ENCODE measurements at regions not wholly inside any gene's neighbourhood (a gene's known extent, or its start where the extent isn't known, plus 50 kb on each side); places are given as distances from the start of the nearest gene placed in this dataset.
"Not testable (repeated sequence)": the region's sequence is repeated elsewhere in the genome, so short reads cannot be mapped to it uniquely, and the experiment has no call there.

GRCh38 chr14:48261436-48261835, 586.0 kb upstream of the MDGA2 start:
- ATAC-seq, result no peak
- H3K4me3 ChIP-seq, result no peak overlapping the region
- no peaks in the 10 kb centered on the region for H3K36me3 ChIP-seq (ENCODE audit: insufficient read depth in 1 of 2, low read depth in 1 of 2)
- DNase-seq, result no peak
- no peak overlapping the region for H3K27ac ChIP-seq
- H3K4me1 ChIP-seq, result no peaks in the 10 kb centered on the region
- H3K9me3 ChIP-seq, result no peaks in the 10 kb centered on the region
- H3K27me3 ChIP-seq (ENCODE audit: insufficient read depth in 3 of 3, low read length in 2 of 3), result no peaks in the 10 kb centered on the region
- intact Hi-C loops (cut with DNase I), result no loop called here
- WGBS, 3 donors, result 76 to 81% (median 80%) methylated on average over 1 of the region's 1 CpG
- no peak for TF ChIP-seq CTCF (IDR thresholded peaks at IDR 0.05)

GRCh38 chr14:48260394-48261295, 585.2 kb upstream of the MDGA2 start:
- H3K27me3 ChIP-seq (ENCODE audit: insufficient read depth in 3 of 3, low read length in 2 of 3); H3K27ac ChIP-seq; intact Hi-C loops (cut with DNase I); H3K4me3 ChIP-seq; H3K36me3 ChIP-seq (ENCODE audit: insufficient read depth in 1 of 2, low read depth in 1 of 2); DNase-seq; H3K4me1 ChIP-seq; ATAC-seq; H3K9me3 ChIP-seq: not testable (repeated sequence)
- WGBS, 3 donors, result 84 to 88% (median 88%) methylated on average over 10 of the region's 10 CpGs

- ATAC-seq; intact Hi-C loops (cut with DNase I); H3K36me3 ChIP-seq (ENCODE audit: insufficient read depth in 1 of 2, low read depth in 1 of 2); H3K4me3 ChIP-seq; H3K27ac ChIP-seq; DNase-seq; H3K27me3 ChIP-seq (ENCODE audit: insufficient read depth in 3 of 3, low read length in 2 of 3); H3K4me1 ChIP-seq; H3K9me3 ChIP-seq: not testable (repeated sequence)
- WGBS, 3 donors, result 87 to 91% (median 91%) methylated on average over 8 of the region's 8 CpGs
These were observed 584.5 kb upstream of the MDGA2 start for GRCh38 chr14:48259876-48260275.

GRCh38 chr14:48259232-48259631, 583.8 kb upstream of the MDGA2 start:
- H3K9me3 ChIP-seq; H3K36me3 ChIP-seq (ENCODE audit: insufficient read depth in 1 of 2, low read depth in 1 of 2); H3K4me3 ChIP-seq; H3K27me3 ChIP-seq (ENCODE audit: insufficient read depth in 3 of 3, low read length in 2 of 3); DNase-seq; H3K4me1 ChIP-seq; H3K27ac ChIP-seq; intact Hi-C loops (cut with DNase I); ATAC-seq: not testable (repeated sequence)
- 47 to 57% (median 56%) methylated on average over 5 of the region's 5 CpGs for whole genome bisulfite sequencing, 3 donors

- intact Hi-C loops (cut with DNase I); H3K27me3 ChIP-seq (ENCODE audit: insufficient read depth in 3 of 3, low read length in 2 of 3); H3K4me3 ChIP-seq; ATAC-seq; H3K27ac ChIP-seq; H3K4me1 ChIP-seq; H3K36me3 ChIP-seq (ENCODE audit: insufficient read depth in 1 of 2, low read depth in 1 of 2); DNase-seq; H3K9me3 ChIP-seq: not testable (repeated sequence)
- 56 to 73% (median 69%) methylated on average over 9 of the region's 9 CpGs for WGBS, 3 donors
These were observed 583.3 kb upstream of the MDGA2 start for GRCh38 chr14:48258703-48259102.

GRCh38 chr14:48253020-48253419, 577.6 kb upstream of the MDGA2 start:
- no peak for DNase-seq
- H3K4me1 ChIP-seq, result no peaks in the 10 kb centered on the region
- H3K9me3 ChIP-seq, result no peaks in the 10 kb centered on the region
- intact Hi-C loops (cut with DNase I), result no loop called here
- no peak overlapping the region for H3K4me3 ChIP-seq
- TF ChIP-seq CTCF (IDR thresholded peaks at IDR 0.05), result no peak
- H3K27ac ChIP-seq, result no peak overlapping the region
- 78 to 81% (median 80%) methylated on average over 4 of the region's 4 CpGs for WGBS, 3 donors
- no peaks in the 10 kb centered on the region for H3K27me3 ChIP-seq (ENCODE audit: insufficient read depth in 3 of 3, low read length in 2 of 3)
- ATAC-seq, result no peak
- H3K36me3 ChIP-seq (ENCODE audit: insufficient read depth in 1 of 2, low read depth in 1 of 2), result no peaks in the 10 kb centered on the region

Data from psoas muscle (tissue), 7 donors.